Spleen (tissue), 7 donors: ENCODE measurements at regions not wholly inside any gene's neighbourhood (a gene's known extent, or its start where the extent isn't known, plus 50 kb on each side); places are given as distances from the start of the nearest gene placed in this dataset.

ENCODE experiments used
- POLR2AphosphoS5 ChIP-seq, 3 donors: sonication (generic); formaldehyde crosslinking; IDR thresholded peaks; one replicate each; pipeline ENCODE4 v1.5.1; 2017; ENCODE audit warnings: antibody characterized with exemption in 3 of 3
- TF ChIP-seq, protein P1 (sequence below), 11 experiments: fragments of 200-600 bp in 7 of 11; fragments of 450-650 bp in 4 of 11; sonication (generic) in 4 of 11; IDR thresholded peaks in 8 of 11; conservative IDR thresholded peaks in 3 of 11; 1 replicate in 7 of 11; 2 replicates in 4 of 11; pipeline versions ENCODE4 v1.4.0 to v1.8.0; 2016 to 2021; ENCODE audit warnings: antibody characterized with exemption in 11 of 11, inconsistent platforms in 4 of 11, mild to moderate bottlenecking in 1 of 11
- donor health status: DM: no; HTN: no; CAD: no; lungs with moderate emphysema.
- donor health status: DM: no; HTN: no; CAD: no.
- donor health status: DM: no; HTN: no; CAD: no.

DNA sequence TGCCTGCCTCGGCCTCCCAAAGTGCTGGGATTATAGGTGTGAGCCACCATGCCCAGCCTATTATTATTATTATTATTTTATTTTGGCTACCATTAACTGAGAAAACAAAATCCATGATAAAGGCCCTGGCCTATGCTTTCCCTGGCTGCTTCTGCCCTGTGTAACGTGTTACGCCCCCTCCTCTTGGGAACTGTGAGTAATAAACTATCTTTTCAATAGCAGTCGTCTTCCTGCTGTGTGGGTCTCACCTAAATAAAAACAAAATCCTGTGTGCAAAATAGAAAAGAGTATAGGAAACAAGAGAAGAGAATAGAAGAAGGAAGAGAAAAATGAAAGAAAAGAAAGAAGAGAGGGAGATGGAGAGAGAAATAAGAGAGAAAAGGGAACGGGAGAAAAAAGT, 237.0 kb downstream of the MIAT start:
- no peak for TF ChIP-seq POLR2AphosphoS5 (IDR thresholded peaks at IDR 0.05)
- TF ChIP-seq, protein P1, sequence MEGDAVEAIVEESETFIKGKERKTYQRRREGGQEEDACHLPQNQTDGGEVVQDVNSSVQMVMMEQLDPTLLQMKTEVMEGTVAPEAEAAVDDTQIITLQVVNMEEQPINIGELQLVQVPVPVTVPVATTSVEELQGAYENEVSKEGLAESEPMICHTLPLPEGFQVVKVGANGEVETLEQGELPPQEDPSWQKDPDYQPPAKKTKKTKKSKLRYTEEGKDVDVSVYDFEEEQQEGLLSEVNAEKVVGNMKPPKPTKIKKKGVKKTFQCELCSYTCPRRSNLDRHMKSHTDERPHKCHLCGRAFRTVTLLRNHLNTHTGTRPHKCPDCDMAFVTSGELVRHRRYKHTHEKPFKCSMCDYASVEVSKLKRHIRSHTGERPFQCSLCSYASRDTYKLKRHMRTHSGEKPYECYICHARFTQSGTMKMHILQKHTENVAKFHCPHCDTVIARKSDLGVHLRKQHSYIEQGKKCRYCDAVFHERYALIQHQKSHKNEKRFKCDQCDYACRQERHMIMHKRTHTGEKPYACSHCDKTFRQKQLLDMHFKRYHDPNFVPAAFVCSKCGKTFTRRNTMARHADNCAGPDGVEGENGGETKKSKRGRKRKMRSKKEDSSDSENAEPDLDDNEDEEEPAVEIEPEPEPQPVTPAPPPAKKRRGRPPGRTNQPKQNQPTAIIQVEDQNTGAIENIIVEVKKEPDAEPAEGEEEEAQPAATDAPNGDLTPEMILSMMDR (IDR thresholded peaks at IDR 0.05 in 8 of 11, conservative IDR thresholded peaks at IDR 0.05 in 3 of 11) = no peak
